Frontal cortex (tissue), 3 donors: ENCODE measurements at regions not wholly inside any gene's neighbourhood (a gene's known extent, or its start where the extent isn't known, plus 50 kb on each side); places are given as distances from the start of the nearest gene placed in this dataset.
"Not testable (repeated sequence)": the region's sequence is repeated elsewhere in the genome, so short reads cannot be mapped to it uniquely, and the experiment has no call there.

ENCODE experiments used
- DNase-seq, 2 donors: peaks; one replicate each; pipeline ENCODE4 v3.0.0; 2012; ENCODE audit warnings: low spot score in 2 of 2
- FAIRE-seq: peaks from 2 replicates; lab custom pipeline; 2012; peaks lifted over from hg19 to GRCh38; lab: Jason Lieb, UNC
- donor health status: control.
- donor health status: control.
- donor health status: control.

DNA sequence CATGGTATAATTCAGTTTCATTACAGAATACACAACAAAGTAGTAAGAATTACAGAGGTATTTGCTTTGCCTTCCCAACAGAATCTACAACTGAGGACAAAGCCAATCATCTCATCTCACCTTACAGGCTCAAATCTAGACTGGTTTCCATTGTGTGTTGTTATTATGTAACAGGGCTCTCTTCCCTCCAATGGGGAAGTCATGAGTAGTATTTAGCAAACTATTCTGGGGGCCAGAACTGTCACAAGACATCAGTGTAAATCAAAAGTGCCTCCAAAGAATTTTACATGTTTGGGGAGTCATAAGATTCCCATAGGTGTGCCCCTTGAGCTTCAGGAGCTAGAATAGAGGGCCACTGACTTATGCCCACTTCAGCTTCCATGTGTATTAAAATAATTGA, 187.0 kb upstream of the EDNRB start:
- DNase-seq (no peak), FAIRE-seq (no peak)

DNA sequence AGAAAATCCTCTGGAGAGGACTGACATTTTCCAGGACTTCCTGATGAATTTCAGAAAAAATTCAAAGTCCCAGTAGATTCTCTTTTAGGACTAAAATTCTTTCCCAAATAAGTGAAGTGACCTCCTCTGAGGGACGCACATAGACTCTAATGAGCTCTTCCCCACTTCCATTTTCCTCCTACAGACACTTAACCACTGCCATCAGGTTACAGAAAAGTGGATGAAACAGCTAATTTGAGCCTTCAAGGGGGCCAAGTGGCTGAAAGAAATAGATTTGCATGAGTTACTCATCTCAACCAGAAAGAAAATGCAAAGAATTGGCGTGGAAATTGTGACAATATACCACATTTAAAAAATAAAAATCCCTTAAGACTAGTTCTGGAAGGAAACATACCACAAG, 185.3 kb upstream of the EDNRB start:
- no peak for DNase-seq
- FAIRE-seq: no peak

DNA sequence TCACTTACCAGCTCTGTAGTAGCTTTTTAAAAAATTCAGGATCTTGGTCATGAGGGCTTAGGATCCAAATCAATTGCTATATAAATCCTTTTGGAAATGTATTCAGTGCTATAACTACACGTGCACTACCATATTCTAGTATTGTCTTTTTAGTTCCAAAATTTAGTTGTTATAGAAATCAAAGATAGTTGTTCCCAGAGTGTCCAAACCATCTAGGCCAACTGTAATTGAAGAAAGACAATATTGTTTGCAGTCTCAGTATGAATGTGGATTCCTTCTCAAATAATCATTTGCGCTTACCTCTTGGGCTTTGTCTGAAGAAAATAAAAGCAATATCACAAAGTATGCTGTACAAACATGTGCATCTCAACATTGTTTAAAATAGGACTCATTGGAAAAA, 184.1 kb upstream of the EDNRB start:
- DNase-seq: no peak
- no peak for FAIRE-seq

DNA sequence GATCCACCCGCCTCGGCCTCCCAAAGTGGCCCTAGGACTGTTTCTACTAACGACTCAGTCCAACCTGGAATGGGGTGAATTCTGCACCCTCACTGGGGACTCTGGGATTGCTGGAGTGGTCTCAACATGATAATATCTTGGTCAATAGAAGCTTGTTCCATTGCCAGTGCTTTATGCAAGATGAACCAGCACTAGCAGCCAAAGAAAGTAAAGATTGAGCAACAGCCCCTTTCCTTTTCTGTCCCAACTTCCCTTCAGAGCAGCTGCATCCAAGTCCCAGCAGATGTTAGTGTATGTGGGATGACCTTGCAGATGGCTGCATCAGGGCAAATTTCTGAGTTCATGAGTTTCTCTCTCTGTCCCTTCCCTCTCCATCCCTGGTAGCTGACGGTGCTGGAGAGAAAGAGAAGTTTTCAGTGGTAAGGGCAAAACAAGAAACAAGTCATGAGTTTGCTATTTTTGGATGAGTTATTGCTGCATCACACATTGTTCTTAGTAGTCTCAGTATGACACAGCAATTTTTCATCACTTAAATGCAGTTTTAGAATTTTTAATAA, 183.6 kb upstream of the EDNRB start:
- DNase-seq: no peak
- FAIRE-seq: no peak

DNA sequence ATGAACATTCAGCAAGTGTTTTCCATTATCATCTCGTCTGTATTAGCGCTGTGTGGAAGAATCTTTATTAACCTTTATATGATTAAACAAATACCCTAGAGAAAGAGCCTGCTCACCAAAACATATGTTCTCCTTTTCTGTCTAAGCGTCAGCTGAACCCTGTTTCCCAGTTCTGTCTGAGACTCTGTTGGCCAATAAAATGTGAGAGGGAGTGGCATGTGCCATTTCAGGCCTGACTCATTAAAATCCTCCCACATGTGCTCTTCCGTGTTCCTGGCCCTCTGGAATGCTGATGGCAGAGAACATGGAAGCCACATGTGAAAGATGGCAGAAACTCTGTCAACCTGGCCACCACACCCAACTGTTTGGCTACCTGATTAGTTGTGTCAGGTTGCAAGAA, 181.9 kb upstream of the EDNRB start:
- no peak for FAIRE-seq

DNA sequence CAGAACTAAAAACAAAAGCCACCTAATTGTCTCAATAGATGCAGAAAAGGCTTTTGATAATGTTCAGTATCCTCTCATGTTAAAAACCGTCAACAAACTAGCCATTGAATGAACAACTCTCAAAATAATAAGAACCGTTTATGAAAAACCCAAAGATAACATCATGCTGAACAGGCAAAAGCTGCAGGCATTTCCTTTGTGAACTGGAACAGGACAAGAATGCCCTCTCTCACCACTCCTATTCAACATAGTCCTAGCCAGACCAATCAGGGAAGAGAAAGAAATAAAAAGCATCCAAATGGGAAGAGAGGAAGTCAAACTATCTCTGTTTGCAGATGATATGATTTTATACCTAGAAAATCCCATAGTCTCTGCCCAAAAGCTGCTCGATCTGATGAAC, 179.6 kb upstream of the EDNRB start:
- no peak for FAIRE-seq
- no peak for DNase-seq

More for the DNA sequence above, 181.9 kb upstream of the EDNRB start:
- DNase-seq: no peak

DNA sequence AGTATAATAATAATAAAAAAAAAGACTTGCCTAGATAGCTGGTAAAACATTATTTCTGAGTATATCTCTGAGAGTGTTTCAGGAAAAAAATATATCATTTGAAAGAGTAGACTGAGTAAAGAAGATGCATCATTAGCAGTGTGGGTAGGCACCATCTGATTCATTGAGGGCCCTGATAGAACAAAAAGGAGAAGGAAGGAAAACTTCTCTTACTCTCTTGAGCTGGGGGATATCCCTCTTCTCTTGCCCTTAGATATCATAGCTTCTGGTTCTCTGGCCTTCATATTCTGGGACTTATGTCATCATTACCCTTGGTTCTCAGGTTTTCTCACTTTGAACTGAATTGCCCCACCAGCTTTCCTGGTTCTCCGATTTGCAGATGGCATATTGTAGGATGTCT, 177.6 kb upstream of the EDNRB start:
- DNase-seq (no peak), FAIRE-seq (no peak)

DNA sequence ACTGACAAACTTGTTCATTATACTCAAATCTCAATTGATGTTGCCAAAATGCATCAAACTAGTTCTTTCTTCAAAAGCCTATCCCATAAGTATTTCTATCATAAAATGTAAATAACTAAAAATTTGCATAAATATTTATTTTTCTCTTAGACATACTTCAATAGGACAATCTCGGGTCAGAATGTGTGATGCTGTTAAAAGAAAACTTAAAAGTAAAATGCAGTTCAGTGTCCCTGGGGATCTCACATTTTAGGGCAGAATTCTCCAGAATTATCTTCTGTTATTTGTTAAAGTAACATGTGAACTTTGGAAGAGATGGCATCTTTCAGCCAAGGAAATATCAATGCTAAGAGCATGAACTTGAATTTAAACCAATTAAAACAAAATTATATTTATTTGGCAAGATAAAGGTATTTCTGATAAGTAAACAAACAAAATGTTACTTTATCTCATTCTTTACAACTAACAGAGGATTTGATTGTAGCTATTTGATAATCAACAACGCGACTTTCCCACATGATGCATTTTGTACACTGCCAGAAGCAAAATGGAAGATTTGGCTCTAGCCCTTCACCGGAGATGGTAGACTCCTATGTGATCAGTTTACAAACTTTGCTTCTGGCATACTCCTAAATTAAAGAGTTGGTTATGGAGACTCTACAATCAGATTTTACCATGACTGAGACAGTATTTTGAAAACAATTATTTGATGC, 169.5 kb upstream of the EDNRB start:
- DNase-seq (no peak), FAIRE-seq (no peak)

DNA sequence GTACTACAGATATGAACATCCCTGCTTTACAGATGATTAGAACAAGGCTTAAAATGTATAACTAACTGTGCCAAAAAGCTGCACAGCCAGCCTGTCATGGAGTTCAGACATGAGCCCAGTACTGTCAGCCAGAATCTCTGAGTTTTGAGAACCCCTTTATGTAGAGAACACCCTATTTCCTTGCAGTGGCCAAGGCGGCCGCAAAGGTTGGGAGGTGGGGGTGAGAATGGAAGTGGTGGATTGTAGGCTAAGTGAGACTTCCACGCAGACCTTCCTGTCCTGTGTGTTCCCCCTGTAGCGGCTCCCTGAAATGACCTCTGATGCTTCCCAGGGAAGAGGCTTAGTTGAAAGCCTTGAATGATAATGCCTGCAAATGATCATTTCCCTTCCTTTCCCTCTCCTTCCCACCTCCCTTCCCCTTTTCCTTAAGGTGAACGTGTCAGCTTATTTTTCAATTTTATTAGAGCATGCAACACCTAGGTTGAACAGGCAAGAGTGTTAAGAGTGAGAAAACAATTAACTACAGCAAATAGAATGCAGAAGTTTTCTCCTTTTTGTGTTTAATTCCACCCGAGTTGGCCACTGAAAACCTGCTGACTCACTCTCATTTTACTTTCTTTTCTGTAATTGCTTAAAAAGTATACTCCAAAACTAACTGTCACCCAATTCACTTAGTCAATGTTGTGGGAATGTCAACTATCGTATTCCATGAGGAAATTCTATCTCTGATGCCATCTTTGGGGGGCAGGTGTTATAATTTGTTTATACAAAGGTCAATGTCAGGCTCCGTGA, 167.0 kb upstream of the EDNRB start:
- no peak for DNase-seq
- FAIRE-seq: no peak

DNA sequence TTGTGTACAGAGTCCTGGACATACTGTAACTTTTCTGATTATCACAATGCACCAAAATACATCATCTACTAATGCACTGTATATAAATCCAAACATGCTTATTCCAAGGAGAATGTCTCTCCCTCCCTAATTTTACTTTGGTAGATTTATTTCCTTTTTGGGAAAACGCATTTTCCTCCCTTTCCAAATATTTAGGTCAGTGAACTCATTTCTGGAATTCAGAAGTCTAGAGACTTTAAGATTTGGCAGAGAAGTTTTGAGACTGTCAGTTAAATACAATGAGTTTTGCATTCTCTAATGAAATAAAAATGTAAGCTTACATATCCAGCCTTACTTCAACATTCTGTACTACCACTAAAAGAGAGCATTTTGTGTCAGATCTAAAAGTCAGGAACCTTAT, 165.8 kb upstream of the EDNRB start:
- DNase-seq (no peak), FAIRE-seq (no peak)

DNA sequence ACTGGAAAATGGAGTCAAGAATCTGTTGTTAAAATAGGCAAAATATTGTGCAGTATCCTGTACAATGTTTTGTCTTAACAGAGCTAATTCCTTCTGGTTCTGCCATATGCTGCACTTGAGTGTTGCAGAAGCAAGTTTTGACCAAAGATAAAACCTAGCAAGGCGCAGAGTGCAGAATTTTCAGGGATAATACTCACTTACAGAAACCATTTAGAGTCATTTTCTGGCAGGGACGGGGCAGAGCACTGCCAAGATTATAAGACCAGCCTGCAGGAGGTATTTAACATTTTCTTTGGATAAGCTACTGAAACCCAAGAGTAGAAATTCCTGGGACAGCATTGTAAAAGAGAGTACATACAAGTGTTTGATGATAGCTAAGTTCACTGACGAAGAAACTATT, 159.5 kb upstream of the EDNRB start:
- FAIRE-seq: no peak
- no peak for DNase-seq

DNA sequence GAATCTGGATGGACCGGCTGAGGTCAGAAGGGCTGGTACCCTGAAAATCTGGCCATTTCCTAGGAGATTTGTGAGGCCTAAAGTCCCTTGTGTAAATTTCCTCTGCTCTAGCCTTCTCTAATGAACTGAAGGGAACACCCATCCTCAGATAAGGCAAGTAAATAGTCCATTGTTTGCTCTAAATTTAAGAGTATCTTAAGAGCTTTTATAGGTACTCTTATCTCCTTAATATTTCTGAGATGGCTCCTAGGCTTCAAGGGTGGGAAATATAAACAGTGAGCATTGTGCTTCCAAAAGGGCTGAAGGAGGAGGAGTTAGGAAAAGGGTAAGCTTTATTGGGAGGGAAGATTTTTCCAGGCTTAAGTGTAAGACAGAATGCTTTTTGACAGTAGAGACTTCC, 148.7 kb upstream of the EDNRB start:
- no peak for DNase-seq

DNA sequence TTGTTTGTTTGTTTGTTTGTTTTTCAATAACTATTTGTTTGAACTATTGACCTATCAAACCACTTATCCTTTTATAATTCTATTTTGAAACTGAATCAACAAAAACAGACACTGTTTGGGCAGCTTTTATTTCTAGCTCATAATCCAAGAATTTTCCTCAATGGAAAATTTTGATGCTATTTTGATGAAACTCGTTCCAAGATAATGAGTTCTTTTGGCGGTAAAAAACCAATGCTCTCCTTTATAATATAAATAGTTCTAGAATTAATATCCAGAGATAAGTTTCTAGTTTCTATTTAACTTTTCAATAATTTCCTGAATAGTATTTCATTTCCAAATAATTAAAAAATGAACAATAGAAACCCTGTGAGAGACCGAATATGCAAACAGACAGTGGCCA, 146.5 kb upstream of the EDNRB start:
- no peak for DNase-seq
- FAIRE-seq: no peak

More for the DNA sequence above, 148.7 kb upstream of the EDNRB start:
- FAIRE-seq: no peak

DNA sequence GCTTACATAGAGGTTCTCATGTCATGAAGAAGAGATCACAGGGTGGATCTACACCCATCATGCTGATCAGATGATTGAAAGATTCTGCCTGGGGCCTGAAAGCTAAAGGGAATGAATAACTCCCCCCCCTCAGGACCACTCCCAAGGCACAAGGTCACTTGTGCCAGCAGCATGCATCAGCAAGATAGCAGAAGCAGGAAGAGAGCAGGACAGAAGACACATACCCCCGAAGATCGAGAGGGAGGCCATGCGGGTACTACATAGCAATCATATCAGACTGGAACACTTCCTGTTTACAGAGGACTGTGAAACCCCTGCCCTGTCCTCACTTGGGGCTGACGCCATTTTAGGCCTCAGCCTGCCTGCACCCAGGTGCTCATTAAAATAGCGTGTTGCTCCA, 143.2 kb upstream of the EDNRB start:
- FAIRE-seq: no peak
- DNase-seq: no peak

DNA sequence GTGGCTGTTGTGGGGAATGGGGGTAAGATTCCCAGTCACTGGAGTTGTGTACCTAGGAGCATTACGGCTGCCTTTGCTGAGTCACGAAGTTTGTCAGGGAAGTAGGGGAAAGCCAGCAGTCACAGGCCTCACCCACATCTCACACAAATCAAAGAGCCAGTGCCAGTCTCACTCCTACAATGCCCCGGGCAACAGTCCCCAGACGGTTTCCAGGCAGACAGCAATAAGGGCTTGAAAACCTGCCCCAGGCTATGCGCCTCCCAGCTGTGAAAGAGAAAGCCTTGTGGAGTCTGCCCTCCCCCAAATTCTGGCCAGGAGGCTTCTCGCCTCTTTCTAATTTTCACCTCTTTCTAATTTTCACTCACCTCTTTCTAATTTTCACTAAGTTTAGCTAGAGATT, 142.3 kb upstream of the EDNRB start:
- FAIRE-seq (no peak), DNase-seq (no peak)

DNA sequence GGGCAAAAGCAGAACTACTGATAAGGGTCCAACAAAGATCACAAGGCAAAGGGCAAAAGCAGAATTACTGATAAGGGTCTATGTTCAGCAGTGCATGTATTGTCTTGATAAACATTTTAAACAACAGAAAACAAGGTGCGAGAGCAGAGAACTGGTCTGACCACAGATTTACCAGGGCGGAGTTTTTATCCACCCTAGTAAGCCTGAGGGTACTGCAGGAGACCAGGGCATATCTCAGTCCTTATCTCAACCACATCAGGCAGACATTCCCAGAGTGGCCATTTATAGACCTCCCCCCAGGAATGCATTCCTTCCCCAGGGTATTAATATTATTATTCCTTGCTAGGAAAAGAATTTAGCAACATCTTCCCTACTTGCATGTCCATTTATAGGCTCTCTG, 138.2 kb upstream of the EDNRB start:
- FAIRE-seq, DNase-seq: not testable (repeated sequence)

DNA sequence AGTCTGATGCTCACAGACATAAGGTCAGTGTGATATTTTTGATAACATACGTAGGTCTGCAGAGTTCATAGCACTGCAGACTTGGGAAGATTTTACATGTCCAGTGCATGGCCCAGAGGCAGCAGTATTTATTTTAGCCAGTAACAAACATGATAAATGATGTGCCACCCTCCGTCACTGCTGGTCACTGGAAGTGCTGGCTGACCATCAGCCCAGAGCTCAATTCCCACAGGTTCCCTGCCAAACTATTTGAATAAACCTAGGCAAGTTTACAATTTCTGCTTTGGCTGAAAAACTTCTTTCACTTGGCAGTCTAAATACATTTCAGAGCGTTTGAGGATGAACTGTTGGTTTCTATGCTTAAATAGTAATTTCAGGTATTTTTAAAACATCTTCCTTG, 135.5 kb upstream of the EDNRB start:
- no peak for DNase-seq

DNA sequence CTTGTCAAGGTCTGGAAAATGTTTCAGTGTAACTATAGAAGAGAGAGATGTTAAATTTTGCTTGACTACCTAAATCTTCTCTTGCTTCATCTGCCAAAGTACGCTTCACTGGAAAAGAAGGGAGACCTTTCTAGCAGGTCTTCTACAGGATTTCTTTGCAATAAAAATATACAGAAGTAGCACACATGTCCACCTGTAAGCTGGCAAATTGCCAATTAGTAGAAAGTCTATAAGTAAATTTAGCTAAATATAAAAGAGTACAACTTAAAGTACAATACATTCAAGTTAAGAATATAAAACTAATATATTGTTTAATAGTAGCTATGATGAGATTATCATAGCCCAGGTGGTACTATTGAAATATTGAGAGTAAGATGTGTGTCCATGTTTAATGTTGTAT, 128.5 kb upstream of the EDNRB start:
- DNase-seq: no peak
- no peak for FAIRE-seq

More for the DNA sequence above, 135.5 kb upstream of the EDNRB start:
- no peak for FAIRE-seq

DNA sequence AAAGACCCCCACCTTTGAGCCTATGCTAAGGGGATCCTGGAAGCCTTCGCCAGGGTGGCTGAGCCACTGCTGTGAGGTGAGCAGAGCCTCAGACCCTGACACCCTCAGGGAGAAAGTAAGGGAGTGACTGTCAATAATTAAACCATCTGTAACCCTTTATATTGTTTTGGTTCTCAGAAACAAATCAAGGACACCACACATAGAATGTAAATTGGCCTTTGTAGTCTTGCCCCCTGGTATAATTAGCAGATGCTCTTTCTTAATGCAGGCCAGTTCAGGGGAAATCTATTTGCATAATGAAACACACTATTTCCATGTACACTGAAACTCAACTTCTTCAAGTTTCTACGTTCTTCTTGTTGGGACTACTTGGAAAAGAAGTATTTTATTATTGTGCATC, 127.7 kb upstream of the EDNRB start:
- no peak for DNase-seq
- no peak for FAIRE-seq

DNA sequence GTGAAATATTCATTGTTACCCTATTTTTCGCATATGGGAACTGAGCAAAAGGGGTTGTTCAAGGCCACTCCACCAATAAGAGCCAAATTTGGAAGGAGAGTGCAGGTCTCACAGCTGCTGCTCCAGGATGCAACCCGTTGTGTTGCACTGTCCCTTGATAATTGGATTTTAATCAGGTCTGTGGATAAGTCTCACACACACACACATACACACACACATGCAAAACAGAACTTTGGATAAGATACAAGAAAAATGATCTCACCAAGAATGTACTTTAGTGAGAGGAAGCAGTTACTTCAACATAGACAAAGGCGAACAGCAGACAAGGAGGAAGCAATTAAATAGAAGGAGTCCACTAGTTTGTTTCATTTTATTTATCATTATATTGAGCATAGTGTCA, 127.3 kb upstream of the EDNRB start:
- no peak for FAIRE-seq
- DNase-seq: no peak

DNA sequence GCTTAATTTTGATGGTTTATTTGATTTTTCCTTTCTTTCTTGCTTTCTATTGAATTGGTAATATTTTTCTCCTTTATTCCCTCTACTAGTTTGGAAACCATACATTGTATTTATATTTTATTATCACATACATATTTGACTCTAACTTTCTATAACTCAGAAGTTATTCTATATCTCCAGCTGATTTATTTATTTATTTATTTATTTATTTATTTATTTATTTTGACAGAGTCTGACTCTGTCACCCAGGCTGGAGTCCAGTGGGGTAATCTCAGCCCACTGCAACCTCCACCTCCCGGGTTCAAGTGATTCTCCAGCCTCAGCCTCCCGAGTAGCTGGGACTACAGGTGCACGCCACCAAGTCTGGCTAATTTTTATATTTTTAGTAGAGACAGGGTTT, 122.7 kb upstream of the EDNRB start:
- not testable (repeated sequence) for DNase-seq
- FAIRE-seq: peak; percentile 63
